Mucosa of rectum (tissue), 2 donors: ENCODE measurements at regions not wholly inside any gene's neighbourhood (a gene's known extent, or its start where the extent isn't known, plus 50 kb on each side); places are given as distances from the start of the nearest gene placed in this dataset.

Experiments
- H3K27ac ChIP-seq, 2 donors: one replicate each; pipeline ENCODE4 v1.7.0; 2013; ENCODE audit warnings: inconsistent platforms in 2 of 2, low read depth in 2 of 2, low read length in 2 of 2
- H3K27me3 ChIP-seq, 2 donors: one replicate each; pipeline ENCODE4 v1.7.0; 2013; ENCODE audit warnings: low read length in 2 of 2; ENCODE audit not compliant: control insufficient read depth in 2 of 2, insufficient read depth in 2 of 2
- H3K36me3 ChIP-seq, 2 donors: one replicate each; pipeline ENCODE4 v1.7.0; 2013; ENCODE audit warnings: low read length in 2 of 2; ENCODE audit not compliant: control insufficient read depth in 2 of 2, insufficient read depth in 2 of 2
- H3K4me1 ChIP-seq, 2 donors: one replicate each; pipeline ENCODE4 v1.7.0; 2013; ENCODE audit warnings: low read length in 2 of 2, mild to moderate bottlenecking in 1 of 2; ENCODE audit not compliant: control insufficient read depth in 2 of 2, insufficient read depth in 2 of 2
- H3K4me3 ChIP-seq, 2 donors: one replicate each; pipeline ENCODE4 v1.7.0; 2013; ENCODE audit warnings: low read length in 2 of 2
- H3K9ac ChIP-seq, 2 donors: one replicate each; pipeline ENCODE4 v1.7.0; 2013; ENCODE audit warnings: low read length in 2 of 2, low read depth in 1 of 2, mild to moderate bottlenecking in 1 of 2
- H3K9me3 ChIP-seq, 2 donors: one replicate each; pipeline ENCODE4 v1.7.0; 2013; ENCODE audit warnings: low read length in 2 of 2; ENCODE audit not compliant: control insufficient read depth in 2 of 2
- donor health status: healthy.
- donor health status: Normal muscosa, but diverticular disease.

DNA sequence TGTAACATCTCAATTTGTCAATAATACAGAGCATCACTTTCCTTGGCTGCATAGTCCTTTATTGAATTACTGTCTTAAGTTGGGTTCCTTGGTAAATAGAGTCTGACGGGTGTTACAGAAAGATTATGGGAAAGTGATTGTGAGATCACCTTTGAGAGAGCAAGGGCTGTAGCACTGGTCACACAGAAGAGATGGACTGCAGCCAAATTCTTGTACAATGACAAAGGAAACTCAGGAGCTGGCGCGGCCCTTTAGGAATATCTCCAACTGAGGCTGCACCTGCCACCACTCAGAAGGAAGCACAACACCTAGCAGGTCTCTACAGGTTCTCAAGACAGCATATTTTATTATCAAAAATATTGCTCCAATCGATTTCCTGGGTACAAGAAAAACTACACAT lies 350.0 kb upstream of the ISL1 start:
- Histone ChIP-seq H3K4me3 (no peak overlapping the region), H3K27ac (no peak overlapping the region), H3K36me3 (no peaks in the 10 kb centered on the region), H3K4me1 (no peaks in the 10 kb centered on the region), H3K9ac (no peak overlapping the region), H3K9me3 (no peaks in the 10 kb centered on the region), H3K27me3 (no peaks in the 10 kb centered on the region)

- no peak overlapping the region for H3K4me3 ChIP-seq
- H3K9me3 ChIP-seq: no peaks in the 10 kb centered on the region
- H3K36me3 ChIP-seq: no peaks in the 10 kb centered on the region
- no peaks in the 10 kb centered on the region for H3K4me1 ChIP-seq
- H3K27me3 ChIP-seq: no peaks in the 10 kb centered on the region
- H3K27ac ChIP-seq: no peak overlapping the region
- H3K9ac ChIP-seq: no peak overlapping the region
Observed at GRCh38 chr5:51034222-51034901, 348.9 kb upstream of the ISL1 start.

DNA sequence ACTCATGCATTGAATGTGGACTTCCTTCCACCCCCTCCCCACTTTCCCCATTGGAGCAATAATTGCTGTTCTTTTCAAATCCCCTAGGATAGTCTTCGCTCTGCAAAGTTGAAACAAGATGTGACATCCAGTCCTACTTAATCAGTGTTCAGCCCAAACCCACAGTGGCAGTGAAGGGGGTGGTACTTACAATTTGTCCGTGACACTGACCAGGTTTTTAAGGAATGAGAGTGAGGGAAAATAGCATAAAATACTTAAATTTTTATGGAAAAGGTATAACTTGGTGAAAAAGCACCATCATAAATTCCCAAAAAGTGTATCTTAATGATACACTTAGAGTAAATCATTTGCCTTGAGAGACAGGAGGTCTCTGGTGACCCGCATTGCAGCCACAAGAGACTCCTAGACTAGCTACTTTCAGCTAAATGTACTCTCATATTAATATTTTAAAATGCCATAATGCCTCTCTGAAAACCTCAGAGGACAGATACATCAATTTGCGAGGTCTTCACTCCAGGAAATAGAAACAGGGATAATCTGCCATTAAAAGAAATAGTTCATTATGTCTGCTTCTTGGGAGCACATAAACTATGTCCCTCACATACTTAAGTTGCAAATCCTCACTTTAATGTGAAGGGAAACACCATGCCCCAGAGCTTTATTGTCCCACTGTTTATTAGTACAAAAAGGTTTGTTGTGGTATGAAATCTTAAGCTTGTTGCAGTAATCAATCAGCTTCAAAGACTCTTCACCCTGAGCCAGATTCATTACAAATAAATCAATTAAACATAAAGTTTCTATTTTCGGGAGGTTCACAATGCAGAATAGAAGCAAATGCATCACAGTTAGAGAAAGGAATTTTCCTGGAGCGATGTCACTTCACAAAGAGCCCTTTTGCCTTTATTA lies 343.6 kb upstream of the ISL1 start:
- H3K4me1 ChIP-seq: no peaks in the 10 kb centered on the region
- no peak overlapping the region for H3K9ac ChIP-seq
- no peaks in the 10 kb centered on the region for H3K36me3 ChIP-seq
- H3K9me3 ChIP-seq: no peaks in the 10 kb centered on the region
- no peak overlapping the region for H3K27ac ChIP-seq
- no peaks in the 10 kb centered on the region for H3K27me3 ChIP-seq
- H3K4me3 ChIP-seq: no peak overlapping the region

DNA sequence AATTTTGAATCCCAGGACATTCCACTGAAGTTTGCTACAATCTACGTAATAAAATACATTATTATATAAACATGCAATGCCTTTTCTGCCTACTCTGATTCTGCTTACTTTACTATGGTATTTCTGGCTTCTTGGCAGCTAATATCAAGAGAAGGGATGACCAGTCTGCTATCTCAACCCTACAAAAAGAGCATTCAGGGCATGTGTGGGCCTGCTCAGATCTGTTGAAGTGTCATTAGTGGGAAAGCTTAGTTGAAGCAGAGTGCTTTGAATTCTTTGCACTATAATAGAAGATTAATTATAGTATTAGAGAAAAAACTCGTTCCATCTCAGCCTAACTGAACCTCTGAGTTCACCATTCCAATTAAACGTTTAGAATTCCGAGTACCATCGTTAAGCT lies 339.5 kb upstream of the ISL1 start:
- H3K27ac ChIP-seq: no peak overlapping the region
- no peaks in the 10 kb centered on the region for H3K27me3 ChIP-seq
- H3K36me3 ChIP-seq: no peaks in the 10 kb centered on the region
- no peaks in the 10 kb centered on the region for H3K9me3 ChIP-seq
- no peak overlapping the region for H3K4me3 ChIP-seq
- no peaks in the 10 kb centered on the region for H3K4me1 ChIP-seq
- no peak overlapping the region for H3K9ac ChIP-seq

DNA sequence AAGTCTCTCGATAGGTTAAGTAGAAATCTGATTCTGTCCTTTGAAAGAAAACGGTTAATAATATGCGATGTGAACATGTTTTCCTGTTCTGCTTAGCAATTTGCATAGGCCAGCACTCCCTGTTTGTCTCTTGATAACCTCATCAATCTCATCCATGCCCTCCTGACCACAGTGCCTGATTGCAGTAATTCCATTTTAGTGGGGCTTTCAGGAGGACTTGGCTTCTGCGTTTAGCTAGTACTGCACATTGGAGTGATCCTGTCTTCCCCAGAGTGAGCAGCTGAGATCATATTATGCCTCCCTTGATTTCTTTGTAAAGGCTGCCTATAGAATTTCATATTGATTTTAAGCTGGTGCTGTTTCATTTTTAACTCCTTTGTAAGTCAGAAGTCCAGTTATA lies 335.9 kb upstream of the ISL1 start:
- no peaks in the 10 kb centered on the region for H3K27me3 ChIP-seq
- no peaks in the 10 kb centered on the region for H3K4me1 ChIP-seq
- no peak overlapping the region for H3K4me3 ChIP-seq
- no peaks in the 10 kb centered on the region for H3K9me3 ChIP-seq
- H3K27ac ChIP-seq: no peak overlapping the region
- no peaks in the 10 kb centered on the region for H3K36me3 ChIP-seq
- H3K9ac ChIP-seq: no peak overlapping the region

- no peaks in the 10 kb centered on the region for H3K36me3 ChIP-seq
- H3K27ac ChIP-seq: no peak overlapping the region
- no peak overlapping the region for H3K9ac ChIP-seq
- H3K4me1 ChIP-seq: no peaks in the 10 kb centered on the region
- no peaks in the 10 kb centered on the region for H3K9me3 ChIP-seq
- no peaks in the 10 kb centered on the region for H3K27me3 ChIP-seq
- H3K4me3 ChIP-seq: no peak overlapping the region
Observed at GRCh38 chr5:51053361-51053760, 329.9 kb upstream of the ISL1 start.

DNA sequence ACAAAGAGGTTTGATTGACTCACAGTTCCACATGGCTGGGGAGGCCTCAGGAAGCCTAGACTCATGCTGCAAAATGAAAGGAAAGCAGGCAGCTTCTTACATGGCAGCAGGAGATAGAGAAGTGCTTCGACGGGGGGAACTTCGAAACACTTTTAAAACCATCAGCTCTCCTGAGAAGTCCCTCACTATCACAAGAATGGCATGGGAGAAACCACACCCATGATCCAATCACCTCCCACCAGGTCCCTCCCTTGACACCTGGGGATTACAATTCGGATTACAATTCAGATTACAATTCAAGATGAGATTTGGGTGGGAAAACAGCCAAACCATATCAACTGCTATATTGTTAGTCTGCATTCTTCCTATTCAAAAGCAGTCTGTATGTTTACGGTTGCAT lies 322.3 kb upstream of the ISL1 start:
- Histone ChIP-seq H3K9ac (no peak overlapping the region), H3K27me3 (no peaks in the 10 kb centered on the region), H3K4me1 (no peaks in the 10 kb centered on the region), H3K4me3 (no peak overlapping the region), H3K36me3 (no peaks in the 10 kb centered on the region), H3K27ac (no peak overlapping the region), H3K9me3 (no peaks in the 10 kb centered on the region)

GRCh38 chr5:51072937-51073336 lies 310.3 kb upstream of the ISL1 start:
- no peak overlapping the region for H3K4me3 ChIP-seq
- peaks cover 0 to 3% of the 10 kb centered on the region in 2 donors for H3K9me3 ChIP-seq

DNA sequence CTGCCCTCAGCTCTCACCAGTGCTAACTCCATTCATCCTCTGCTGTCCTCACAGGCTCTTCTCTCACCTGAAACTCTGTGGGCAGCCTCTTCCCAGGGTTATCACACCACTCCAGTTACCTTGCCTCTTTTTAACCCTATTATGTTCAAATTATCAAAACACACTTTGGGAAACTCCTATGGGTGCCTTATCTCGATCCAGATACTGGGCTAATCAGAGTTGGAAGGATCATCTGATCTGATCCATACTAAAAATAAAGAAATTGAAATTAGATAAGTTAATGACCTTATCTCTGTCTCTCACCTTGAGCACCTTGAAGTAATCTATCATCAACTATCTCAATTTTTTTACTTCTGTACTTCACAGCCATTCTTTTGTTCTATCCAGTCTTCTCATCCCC lies 300.5 kb upstream of the ISL1 start:
- no peaks in the 10 kb centered on the region for H3K36me3 ChIP-seq
- no peaks in the 10 kb centered on the region for H3K9me3 ChIP-seq
- no peak overlapping the region for H3K27ac ChIP-seq
- H3K4me3 ChIP-seq: no peak overlapping the region
- H3K4me1 ChIP-seq: no peaks in the 10 kb centered on the region
- H3K27me3 ChIP-seq: no peaks in the 10 kb centered on the region
- H3K9ac ChIP-seq: no peak overlapping the region

More at GRCh38 chr5:51072937-51073336, 310.3 kb upstream of the ISL1 start:
- no peaks in the 10 kb centered on the region for H3K36me3 ChIP-seq
- no peaks in the 10 kb centered on the region for H3K27me3 ChIP-seq
- H3K9ac ChIP-seq: no peak overlapping the region
- no peaks in the 10 kb centered on the region for H3K4me1 ChIP-seq
- H3K27ac ChIP-seq: no peak overlapping the region

GRCh38 chr5:51091816-51092215 lies 291.4 kb upstream of the ISL1 start:
- Histone ChIP-seq H3K27me3 (no peaks in the 10 kb centered on the region), H3K4me1 (no peaks in the 10 kb centered on the region), H3K9me3 (no peaks in the 10 kb centered on the region), H3K36me3 (no peaks in the 10 kb centered on the region), H3K27ac (no peak overlapping the region), H3K9ac (no peak overlapping the region), H3K4me3 (no peak overlapping the region)
